GM18502 (cell line): ENCODE measurements at regions not wholly inside any gene's neighbourhood (a gene's known extent, or its start where the extent isn't known, plus 50 kb on each side); places are given as distances from the start of the nearest gene placed in this dataset.

Experiments
- ATAC-seq: cut with Tn5 transposase; IDR thresholded peaks from one replicate; pipeline ENCODE4 v1.9.1; 2021; ENCODE audit warnings: mild to moderate bottlenecking; ENCODE audit not compliant: unreplicated experiment, poor library complexity

GRCh38 chr2:217723981-217724380, 278.8 kb downstream of the TNS1 start:
- no peak for ATAC-seq

DNA sequence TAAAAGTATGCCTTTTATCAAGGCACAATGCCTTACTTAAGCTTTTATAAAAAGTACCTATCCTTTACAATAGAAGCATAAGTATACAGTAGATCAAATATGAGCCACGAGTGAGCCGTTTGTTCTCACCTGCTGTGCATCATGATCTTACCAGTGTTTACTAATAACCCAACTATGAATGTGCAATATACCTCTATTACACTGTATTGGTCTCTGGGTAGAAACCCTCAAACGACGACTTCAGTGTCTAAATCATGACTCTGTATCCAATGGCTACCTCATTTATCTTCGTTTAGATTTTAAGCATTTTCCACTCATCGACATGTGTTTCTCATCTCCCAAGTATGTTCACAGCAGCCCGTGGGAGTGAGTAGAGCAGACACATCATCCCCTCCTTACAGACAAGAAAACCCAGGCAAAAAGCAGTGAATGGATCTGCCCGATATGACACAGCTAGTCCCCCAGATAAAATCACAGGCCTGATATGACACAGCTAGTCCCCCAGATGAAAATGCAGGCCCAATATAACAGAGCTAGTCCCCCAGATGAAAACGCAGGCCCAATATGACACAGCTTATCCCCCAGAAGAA, 279.8 kb downstream of the TNS1 start:
- no peak for ATAC-seq

DNA sequence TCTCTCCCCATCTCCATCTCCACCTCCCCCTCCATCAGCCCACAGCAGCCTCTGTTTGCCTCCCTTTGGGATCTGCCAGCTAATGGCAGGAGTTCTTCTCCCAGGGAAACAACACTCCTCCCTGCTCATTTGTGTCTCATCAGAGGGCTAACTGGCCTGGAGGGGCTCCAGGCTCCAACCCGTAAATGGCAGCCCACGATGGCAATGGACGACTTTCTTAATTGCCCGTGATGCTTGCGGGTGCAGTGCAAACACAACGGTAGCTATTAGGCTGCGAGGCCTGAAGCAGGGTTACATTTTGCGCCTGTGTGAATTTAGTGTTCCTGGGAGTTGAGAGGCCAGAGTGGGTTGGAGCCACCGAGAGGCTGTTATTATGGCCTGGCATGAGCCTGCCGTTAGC, 285.1 kb downstream of the TNS1 start:
- no peak for ATAC-seq

- no peak for ATAC-seq
Observed at GRCh38 chr2:217715484-217715883, 287.3 kb downstream of the TNS1 start.

DNA sequence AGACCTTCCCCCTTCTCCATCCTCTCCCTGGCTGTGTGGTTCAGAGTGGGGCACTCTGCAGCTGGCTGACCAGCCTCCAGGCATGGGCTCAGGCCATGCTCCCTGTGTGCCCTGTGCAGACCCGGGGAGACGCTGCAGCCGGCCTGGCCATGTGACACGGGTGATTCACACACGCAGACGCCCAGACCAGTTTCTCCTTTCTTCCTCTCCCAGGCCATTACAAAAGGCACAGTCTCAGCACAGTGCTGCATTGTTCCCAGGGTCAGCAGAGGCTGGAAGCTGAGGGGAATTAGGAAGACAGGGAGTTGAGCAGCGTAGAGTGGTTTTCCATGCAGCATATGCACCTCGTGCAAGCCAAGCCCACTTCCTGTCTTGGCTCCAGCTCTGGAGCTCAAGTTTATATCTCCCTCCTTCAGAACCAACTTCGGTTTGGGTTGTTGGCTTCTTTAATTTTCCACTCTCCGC, 288.5 kb downstream of the TNS1 start:
- no peak for ATAC-seq

DNA sequence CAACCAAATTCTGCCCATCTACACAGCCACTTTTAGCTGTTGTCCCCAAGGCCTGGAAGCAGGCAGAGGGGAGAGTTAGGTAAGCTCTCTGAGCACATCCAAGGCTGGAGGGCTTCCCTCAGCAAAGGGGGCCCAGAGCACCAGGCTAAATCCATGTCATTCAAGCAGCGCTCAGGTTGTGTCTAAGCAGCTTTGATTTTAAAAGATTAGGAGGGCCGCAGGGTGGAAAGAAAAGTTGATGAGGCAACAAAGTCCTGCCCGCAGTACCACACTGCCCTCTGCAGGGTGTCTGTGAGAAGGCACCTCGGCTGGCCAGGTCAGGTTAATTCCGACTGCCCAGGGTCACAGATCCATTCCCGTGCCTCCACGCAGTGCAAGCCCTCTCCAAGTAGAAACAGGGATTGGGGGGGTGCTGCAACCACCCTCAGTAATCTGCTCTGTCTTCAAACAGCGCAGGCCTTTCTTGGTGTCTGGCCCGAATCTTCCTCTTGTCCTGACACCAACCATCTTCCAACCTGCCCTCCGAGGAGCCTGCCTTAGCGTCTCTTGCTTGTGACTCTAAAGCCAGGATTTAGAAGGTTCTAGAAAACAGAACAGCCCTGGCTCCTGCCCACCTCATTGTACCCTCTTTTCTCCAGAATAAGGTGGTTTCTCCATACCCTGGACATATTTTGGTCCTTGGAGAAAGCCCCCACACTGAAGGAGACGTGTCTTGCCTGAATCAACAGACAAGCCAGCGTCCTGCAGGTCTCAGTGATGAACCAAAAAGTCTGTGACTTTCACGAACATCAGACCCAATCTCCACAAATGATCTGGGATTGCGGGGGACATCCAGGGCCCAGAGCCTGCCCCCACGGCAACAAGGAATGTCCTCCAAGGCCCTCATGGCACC, 289.2 kb downstream of the TNS1 start:
- no peak for ATAC-seq

DNA sequence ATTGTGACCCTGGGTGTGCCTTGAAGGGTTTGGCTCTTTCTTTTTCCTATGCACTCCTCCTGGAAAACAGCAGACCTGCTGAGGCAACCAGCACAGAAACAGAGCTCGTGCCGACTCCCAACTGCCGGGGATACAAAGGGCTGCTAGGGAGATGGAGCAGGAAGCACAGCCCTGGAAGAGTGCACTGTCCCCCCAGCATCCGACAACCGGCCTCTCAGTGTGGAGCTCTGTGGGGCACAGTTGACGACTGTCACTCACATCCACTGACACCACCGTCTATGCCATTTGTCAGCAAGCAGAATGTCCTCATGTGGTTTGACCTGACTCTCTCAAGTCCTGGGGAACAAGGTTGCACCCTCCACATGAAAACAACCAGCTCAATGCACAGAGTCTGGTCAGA, 290.4 kb downstream of the TNS1 start:
- no peak for ATAC-seq

DNA sequence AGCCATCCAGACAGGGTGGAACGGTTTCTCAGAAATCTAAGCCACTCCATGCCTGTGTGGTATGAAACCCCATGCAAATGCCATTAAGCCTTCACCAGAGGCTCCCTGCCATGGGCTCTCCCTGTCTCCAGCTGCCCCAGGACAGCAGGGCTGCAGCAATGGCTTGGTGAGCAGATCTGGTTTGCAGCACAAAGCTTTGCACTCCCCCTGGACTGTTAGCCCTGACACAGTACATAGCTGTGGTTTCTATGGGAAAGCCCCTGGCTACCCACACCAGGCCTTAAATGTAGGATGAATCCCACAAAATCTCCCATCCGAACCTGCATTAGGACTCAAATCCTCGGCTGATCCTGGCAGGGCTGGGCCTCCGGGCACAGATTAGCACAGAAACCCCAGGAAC, 291.6 kb downstream of the TNS1 start:
- ATAC-seq = no peak

DNA sequence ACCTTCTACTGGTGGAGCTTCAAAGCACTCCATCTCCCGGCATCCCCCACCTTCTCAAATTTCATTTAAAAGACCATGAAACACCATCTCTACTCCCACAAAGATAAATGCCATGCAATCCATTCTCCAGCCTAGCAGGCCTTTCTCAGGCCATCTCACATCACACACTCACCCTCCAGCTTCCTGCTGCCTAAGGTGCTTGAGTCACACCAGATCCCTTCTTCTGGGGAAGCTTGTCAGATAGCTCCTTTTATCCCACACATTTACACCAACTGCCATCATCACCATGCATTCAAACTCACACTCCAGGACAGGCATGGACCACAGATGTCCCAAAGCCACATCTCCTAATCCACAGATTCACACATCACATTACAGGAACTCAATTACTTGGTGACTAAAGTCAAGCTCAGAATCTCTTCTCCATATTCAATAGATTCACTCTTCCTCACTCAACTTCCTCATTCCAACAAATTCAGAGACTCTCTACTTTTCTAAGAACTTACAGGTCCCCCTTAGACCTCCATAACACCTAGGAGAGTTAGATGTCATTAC, 292.5 kb downstream of the TNS1 start:
- ATAC-seq = no peak

DNA sequence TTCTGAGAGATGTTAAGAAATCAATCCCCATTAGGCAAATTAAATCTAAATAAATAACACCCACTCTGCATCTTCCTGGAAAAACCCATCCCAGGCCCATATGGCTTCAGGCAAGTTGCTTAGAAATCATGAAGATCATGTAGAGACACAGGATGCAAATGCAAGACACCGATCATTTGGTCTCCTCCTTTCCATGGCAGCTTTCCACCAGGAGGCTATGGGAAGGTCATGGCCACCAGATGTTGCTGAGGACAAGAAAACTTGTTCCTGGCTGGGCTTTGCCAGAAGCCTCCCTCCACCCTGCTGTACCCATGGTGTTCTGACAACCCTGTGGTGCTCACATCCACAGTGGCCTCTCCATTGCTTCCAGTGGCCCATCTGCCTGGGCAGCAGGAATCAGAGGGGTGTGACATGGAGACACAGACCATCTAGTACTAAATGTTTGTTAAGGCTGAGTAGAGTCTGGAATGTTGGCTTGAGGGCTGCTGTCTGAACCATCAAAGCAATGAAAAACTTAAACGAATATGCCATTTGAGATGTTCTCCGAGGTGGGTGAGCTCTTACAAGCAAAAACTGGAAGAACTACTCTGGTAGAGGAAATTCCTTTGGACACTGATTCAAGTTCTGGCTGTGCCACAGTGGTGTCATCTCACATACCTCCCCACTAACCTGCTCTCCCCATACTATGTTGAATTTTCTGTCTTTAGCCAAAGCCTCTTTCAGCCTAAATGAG, 293.2 kb downstream of the TNS1 start:
- no peak for ATAC-seq

DNA sequence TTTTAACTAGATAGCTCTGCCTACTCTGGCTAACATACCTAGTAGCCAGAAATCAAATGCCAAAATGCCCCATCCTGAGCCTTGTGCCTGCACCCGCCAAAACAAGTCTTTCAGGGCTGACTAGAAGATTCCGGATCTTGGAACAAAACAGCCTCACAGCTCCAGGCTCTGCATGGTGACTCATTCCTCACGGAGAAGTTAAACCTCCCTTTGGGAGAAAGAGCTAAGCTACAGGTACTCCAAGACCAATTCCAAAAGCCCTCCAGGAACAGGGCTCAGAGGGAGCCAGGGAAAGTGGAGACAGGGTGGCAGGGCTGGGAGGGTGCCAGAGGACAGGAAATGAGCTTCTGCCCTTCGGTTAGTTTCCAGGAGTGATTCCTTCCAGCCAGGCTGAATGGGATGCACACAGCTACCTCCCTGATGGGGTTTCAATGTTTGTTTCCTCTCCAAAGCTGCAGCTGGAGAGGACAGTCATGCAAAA, 295.6 kb downstream of the TNS1 start:
- no peak for ATAC-seq

DNA sequence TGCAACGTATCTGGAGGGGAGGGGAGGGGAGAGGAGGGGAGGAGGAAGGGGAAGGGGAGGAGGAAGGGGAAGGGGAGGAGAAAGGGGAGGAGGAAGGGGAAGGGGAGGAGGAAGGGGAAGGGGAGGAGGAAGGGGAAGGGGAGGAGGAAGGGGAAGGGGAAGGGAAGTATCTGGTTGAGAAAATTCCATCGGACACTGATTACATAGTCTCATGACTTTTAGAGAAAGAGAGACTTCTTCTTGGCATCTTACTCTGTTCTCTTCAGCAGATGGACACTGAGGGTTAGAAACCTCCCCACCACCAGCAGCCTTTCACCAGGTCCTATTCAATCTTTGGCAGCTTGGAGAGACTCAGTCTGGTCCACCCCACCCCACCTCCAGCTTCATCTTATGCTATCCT, 296.3 kb downstream of the TNS1 start:
- ATAC-seq = no peak

DNA sequence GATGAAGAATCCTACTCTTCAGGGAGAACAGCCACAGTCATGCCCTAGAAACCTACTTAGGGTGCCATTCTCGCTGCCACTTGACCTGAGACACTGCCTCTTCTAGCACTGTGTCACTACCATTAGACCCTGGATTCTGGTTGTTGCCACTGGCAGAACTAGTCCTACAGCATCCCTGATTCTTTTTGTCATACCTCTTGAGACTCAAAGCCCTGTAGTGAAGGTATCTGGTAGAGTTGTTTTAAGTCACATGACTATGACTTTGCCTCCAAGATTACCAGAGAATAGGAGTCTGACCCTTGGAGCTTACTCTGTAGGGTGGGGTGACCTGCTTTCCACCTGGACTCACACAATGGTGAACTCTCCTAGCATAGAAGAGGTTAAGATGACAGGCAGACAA, 296.7 kb downstream of the TNS1 start:
- no peak for ATAC-seq

GRCh38 chr2:217705461-217705860, 297.3 kb downstream of the TNS1 start:
- ATAC-seq = no peak

DNA sequence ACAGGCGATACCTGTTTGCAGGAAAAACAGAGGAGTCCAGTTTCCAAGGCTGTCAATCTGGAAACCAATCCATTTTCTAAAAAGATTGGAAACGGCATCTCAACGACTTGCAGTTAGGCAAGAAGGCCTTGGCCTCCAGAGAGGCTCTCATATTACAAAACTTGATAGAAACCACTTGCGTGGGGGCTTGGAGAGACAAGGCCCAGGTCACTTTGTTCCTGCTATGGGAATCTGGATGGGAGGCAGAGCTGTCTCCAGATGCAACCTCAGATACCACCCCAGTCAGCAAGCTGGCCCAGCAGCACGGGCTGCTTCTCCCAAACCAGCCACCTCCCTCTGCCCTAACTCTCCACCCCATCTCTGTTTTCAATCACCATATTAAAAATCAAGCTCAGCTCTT, 298.8 kb downstream of the TNS1 start:
- no peak for ATAC-seq

GRCh38 chr2:217703102-217703501, 299.7 kb downstream of the TNS1 start:
- ATAC-seq = no peak

- ATAC-seq = no peak
Observed at GRCh38 chr2:217701622-217702021, 301.2 kb downstream of the TNS1 start.

DNA sequence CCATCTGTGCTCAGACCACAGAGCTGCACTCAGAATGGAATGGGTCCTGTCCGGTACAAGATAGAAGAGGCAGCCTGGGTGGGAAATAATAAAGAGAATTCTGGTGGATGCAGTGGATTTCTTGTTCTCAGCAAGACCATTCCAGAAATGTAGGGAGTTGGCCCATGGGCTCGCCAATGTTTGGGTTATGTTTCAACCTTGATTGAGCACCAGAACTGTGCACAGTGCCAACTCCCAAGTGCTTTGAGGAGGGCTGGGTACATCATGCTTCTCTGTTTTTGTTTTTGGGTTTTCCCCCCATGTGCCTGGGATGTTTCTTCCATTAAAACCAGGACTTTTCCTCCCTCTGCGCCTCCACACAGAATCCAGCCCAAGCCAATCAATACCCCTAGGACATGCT, 304.1 kb downstream of the TNS1 start:
- no peak for ATAC-seq

- ATAC-seq = no peak
Observed at GRCh38 chr2:217695033-217695520, 307.7 kb downstream of the TNS1 start.

GRCh38 chr2:217694291-217694690, 308.5 kb downstream of the TNS1 start:
- no peak for ATAC-seq

- ATAC-seq = no peak
Observed at GRCh38 chr2:217693363-217693762, 309.4 kb downstream of the TNS1 start.
